ENCODE measurements at regions not wholly inside any gene's neighbourhood (a gene's known extent, or its start where the extent isn't known, plus 50 kb on each side); places are given as distances from the start of the nearest gene placed in this dataset.

DNA sequence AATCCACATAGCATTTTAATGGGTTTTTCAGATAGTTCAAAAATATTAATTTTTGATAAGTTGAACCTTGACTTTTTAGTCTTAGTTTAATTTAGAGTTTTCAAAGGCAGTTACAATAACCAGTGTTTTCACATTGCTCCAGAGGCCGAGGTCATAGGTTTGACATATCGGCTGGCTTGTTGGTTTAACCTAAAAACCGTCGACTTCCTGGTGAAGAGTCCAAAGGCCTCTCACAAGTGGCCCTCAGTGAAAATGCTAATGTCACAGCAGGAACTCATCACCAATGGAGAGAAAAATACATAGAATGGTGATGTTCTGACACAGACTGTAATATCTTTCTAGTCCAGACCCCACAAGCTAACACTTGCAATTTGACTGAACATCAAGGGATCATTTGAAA lies 642.3 kb downstream of the PLOD2 start:
- no peak overlapping the region for H3K4me3 ChIP-seq (replicated peaks in 1 of 3; ENCODE audit: low read depth in 2 of 3, low read length in 3 of 3)
- peaks cover 0 to 18% of the 10 kb centered on the region in 2 donors for H3K9me3 ChIP-seq (replicated peaks in 1 of 2; ENCODE audit: control insufficient read depth in 1 of 2, insufficient read depth in 1 of 2, low read length in 2 of 2)
- H3K4me2 ChIP-seq (replicated peaks; ENCODE audit: extremely low read depth, low read length, poor library complexity, severe bottlenecking): no peak overlapping the region
- TF ChIP-seq, protein P1, sequence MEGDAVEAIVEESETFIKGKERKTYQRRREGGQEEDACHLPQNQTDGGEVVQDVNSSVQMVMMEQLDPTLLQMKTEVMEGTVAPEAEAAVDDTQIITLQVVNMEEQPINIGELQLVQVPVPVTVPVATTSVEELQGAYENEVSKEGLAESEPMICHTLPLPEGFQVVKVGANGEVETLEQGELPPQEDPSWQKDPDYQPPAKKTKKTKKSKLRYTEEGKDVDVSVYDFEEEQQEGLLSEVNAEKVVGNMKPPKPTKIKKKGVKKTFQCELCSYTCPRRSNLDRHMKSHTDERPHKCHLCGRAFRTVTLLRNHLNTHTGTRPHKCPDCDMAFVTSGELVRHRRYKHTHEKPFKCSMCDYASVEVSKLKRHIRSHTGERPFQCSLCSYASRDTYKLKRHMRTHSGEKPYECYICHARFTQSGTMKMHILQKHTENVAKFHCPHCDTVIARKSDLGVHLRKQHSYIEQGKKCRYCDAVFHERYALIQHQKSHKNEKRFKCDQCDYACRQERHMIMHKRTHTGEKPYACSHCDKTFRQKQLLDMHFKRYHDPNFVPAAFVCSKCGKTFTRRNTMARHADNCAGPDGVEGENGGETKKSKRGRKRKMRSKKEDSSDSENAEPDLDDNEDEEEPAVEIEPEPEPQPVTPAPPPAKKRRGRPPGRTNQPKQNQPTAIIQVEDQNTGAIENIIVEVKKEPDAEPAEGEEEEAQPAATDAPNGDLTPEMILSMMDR (IDR thresholded peaks at IDR 0.05): no peak
- H3K36me3 ChIP-seq (replicated peaks in 1 of 2; ENCODE audit: control insufficient read depth in 1 of 2, insufficient read depth in 2 of 2, low read length in 2 of 2): no peaks in the 10 kb centered on the region
- H3K9me3 Mint-ChIP-seq: peaks cover 0 to 13% (median 3%) of the 10 kb centered on the region in 7 donors
- no peak overlapping the region for H3K27ac ChIP-seq (ENCODE audit: low read depth in 1 of 2, low read length in 2 of 2)
- no peak overlapping the region for H2AFZ ChIP-seq (ENCODE audit: insufficient read depth, low read depth, low read length, poor library complexity, severe bottlenecking)
- H3K4me1 ChIP-seq (ENCODE audit: control insufficient read depth in 1 of 2, insufficient read depth in 2 of 2, low read length in 2 of 2): no peaks in the 10 kb centered on the region
- no peak for DNase-seq
- no peaks in the 10 kb centered on the region for H3K79me2 ChIP-seq (ENCODE audit: insufficient read depth, low read length)
- H3K9ac ChIP-seq (ENCODE audit: insufficient read depth, low read length, poor library complexity, severe bottlenecking): no peak overlapping the region
- H3K4me1 Mint-ChIP-seq: no peaks in the 10 kb centered on the region
- intact Hi-C loops (cut with micrococcal nuclease): no loop called here
- no peaks in the 10 kb centered on the region for H4K20me1 ChIP-seq (ENCODE audit: insufficient read depth, low read length)
- H3K27me3 Mint-ChIP-seq (ENCODE audit: low read depth in 3 of 3): no peaks in the 10 kb centered on the region
- no peak overlapping the region for H3K27ac Mint-ChIP-seq
- 91% methylated on average over 4 of the region's 4 CpGs for WGBS (ENCODE audit: insufficient coverage)
- H3K36me3 Mint-ChIP-seq: no peaks in the 10 kb centered on the region
- no peaks in the 10 kb centered on the region for H3K27me3 ChIP-seq (ENCODE audit: control insufficient read depth in 2 of 2, insufficient read depth in 2 of 2, low read length in 2 of 2)
- no peak overlapping the region for H3K4me3 Mint-ChIP-seq

GRCh38 chr3:145519398-145520047 lies 641.5 kb downstream of the PLOD2 start:
- no peaks in the 10 kb centered on the region for H3K27me3 Mint-ChIP-seq (ENCODE audit: low read depth in 3 of 3)
- H3K36me3 Mint-ChIP-seq: no peaks in the 10 kb centered on the region
- WGBS (ENCODE audit: insufficient coverage): no CpG with 5 or more reads among the region's 6 CpGs
- intact Hi-C loops (cut with micrococcal nuclease): no loop called here
- Histone ChIP-seq H3K79me2 (ENCODE audit: insufficient read depth, low read length) (no peaks in the 10 kb centered on the region), H3K4me1 (ENCODE audit: control insufficient read depth in 1 of 2, insufficient read depth in 2 of 2, low read length in 2 of 2) (no peaks in the 10 kb centered on the region), H3K9me3 (replicated peaks in 1 of 2; ENCODE audit: control insufficient read depth in 1 of 2, insufficient read depth in 1 of 2, low read length in 2 of 2) (peaks cover 0 to 18% of the 10 kb centered on the region in 2 donors), H3K4me3 (replicated peaks in 1 of 3; ENCODE audit: low read depth in 2 of 3, low read length in 3 of 3) (no peak overlapping the region), H3K27me3 (ENCODE audit: control insufficient read depth in 2 of 2, insufficient read depth in 2 of 2, low read length in 2 of 2) (no peaks in the 10 kb centered on the region), H2AFZ (ENCODE audit: insufficient read depth, low read depth, low read length, poor library complexity, severe bottlenecking) (no peak overlapping the region), H4K20me1 (ENCODE audit: insufficient read depth, low read length) (no peaks in the 10 kb centered on the region), H3K36me3 (replicated peaks in 1 of 2; ENCODE audit: control insufficient read depth in 1 of 2, insufficient read depth in 2 of 2, low read length in 2 of 2) (no peaks in the 10 kb centered on the region), H3K9ac (ENCODE audit: insufficient read depth, low read length, poor library complexity, severe bottlenecking) (no peak overlapping the region), H3K4me2 (replicated peaks; ENCODE audit: extremely low read depth, low read length, poor library complexity, severe bottlenecking) (no peak overlapping the region), H3K27ac (ENCODE audit: low read depth in 1 of 2, low read length in 2 of 2) (no peak overlapping the region)
- H3K9me3 Mint-ChIP-seq: peaks cover 0 to 9% (median 1%) of the 10 kb centered on the region in 7 donors
- H3K4me1 Mint-ChIP-seq: no peaks in the 10 kb centered on the region
- H3K27ac Mint-ChIP-seq: no peak overlapping the region
- TF ChIP-seq, protein P1 (IDR thresholded peaks at IDR 0.05): no peak
- no peak overlapping the region for H3K4me3 Mint-ChIP-seq
- DNase-seq: no peak

All from CD14-positive monocyte (primary cell).